SK-MEL-5 (cell line): ENCODE measurements at regions not wholly inside any gene's neighbourhood (a gene's known extent, or its start where the extent isn't known, plus 50 kb on each side); places are given as distances from the start of the nearest gene placed in this dataset.

Source experiments
- DNase-seq: peaks from one replicate; pipeline ENCODE4 v3.0.0-alpha.2; 2016; ENCODE audit warnings: low read depth, low spot score
- in situ Hi-C: cut with HindIII; loops from 2 replicates; pipeline ENCODE4 v1.10.0; 2016; ENCODE audit warnings: low sequenced_read_pairs, high pct_unique_total_duplicates, low pct_unique_long_range_greater_than_20kb

DNA sequence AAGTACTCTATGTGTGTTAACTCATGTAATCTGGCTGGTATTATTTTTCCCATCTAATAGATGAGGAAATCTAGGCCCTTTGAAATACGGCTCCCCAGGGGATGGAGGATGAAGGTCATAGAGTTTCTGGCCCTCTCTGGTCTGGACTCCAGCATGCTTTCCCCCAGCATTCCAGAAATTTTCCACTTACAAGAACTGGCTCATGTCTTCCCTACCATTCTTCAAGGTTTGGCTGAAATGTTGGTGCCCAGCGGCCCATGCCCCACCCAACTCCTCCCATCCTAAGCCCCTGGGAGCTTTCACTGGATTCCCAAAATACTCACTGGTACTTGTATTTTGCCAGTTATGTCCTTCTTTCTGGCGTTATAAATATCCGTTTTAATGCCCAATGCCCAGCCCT lies 237.5 kb upstream of the NLRP1 start:
- in situ Hi-C loops: no loop called here
- DNase-seq: no peak

GRCh38 chr17:5822281-5823060 lies 238.2 kb upstream of the NLRP1 start:
- in situ Hi-C loops: no loop called here
- no peak for DNase-seq

GRCh38 chr17:5823219-5823618 lies 238.9 kb upstream of the NLRP1 start:
- DNase-seq: no peak

GRCh38 chr17:5825717-5826330 lies 241.5 kb upstream of the NLRP1 start:
- peak; percentile 40 for DNase-seq
- in situ Hi-C loops: no loop called here

More at GRCh38 chr17:5823219-5823618, 238.9 kb upstream of the NLRP1 start:
- in situ Hi-C loops: no loop called here

DNA sequence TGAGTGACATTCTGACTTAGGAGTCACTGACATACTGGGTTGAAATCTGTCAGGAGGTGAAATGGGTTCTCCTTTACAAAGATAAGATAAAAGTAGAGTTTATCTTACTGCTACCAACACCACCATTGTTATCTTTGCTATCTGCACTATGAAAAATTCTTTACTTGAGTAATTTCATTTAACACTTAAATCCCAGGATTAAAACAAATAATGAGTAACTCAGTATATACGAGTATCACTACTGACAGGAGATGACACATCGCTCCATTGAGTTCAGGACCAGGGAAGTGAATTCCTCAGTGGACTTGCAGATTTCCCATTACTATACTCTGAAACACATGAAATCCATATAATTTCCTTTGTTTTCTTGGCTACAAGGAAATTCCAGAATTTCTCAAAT lies 242.1 kb upstream of the NLRP1 start:
- no peak for DNase-seq
- in situ Hi-C loops: no loop called here

DNA sequence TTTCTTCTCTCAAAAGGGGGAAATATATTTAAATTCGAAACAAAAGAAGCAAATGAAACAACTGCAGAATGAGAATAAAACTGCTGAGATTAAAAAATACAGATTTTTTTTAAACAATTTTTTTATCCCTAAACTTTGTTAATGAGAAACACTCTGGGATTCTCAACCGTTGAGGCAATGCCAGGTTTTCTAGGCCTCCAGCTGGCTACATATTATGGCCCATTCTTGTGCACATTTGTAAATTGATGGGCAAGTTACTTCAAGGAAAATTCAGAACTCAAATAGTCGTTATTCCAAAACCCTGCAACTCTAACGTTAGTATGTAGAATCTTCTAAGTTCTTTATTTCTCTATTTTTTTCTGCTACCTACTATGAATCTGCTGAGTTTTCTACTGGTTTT lies 239.3 kb upstream of the WSCD1 start:
- in situ Hi-C loops: no loop called here
- no peak for DNase-seq

- DNase-seq: no peak
- in situ Hi-C loops: no loop called here
These were observed 237.3 kb upstream of the WSCD1 start for GRCh38 chr17:5832886-5833285.

DNA sequence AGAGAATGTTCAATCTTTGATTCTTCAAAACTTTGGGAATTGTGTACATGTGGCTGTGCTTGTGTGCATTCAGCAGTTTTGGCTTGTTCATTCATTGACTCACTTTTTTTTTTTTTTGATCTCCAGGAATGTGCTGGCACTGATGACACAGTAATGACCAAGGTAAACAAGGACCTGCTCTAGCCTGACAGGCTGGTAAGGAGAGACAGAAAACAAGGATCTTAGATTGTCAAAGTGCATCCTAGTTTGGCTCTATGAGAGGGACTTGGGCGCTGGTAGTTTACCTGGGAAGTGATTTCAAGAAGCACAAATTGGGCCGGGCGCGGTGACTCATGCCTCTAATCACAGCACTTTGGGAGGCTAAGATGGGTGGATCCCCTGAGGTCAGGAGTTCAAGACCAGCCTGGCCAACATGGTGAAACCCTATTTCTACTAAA lies 233.1 kb upstream of the WSCD1 start:
- DNase-seq: no peak
- in situ Hi-C loops: no loop called here

DNA sequence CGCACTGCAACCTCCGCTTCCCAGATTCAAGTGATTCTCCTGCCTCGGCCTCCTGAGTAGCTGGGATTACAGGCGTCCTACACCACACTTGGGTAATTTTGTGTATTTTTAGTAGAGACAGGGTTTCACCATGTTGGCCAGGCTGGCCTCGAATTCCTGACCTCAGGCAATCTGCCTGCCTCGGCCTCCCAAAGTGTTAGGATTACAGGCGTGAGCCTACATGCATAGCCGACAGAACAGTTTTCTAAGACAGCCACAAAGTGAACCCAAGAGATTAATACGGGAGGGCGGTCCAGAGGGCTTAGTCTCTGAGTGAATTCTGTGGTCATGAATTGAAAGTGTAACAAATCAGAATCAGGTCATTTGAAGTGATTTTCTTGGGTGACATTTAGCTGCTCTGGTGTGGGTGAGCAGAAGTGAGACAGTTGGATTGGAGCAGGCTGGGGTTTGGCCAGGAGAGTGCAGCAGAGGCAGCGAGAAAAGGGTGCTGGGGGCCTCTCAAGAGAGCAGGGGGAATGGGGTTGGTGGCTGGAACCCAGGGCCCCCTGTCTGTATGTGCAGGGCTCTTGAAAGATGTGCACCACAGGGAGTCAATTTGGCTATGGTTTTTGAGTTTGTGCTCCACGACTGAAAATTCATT lies 231.4 kb upstream of the WSCD1 start:
- in situ Hi-C loops: no loop called here
- no peak for DNase-seq

GRCh38 chr17:5840811-5841446 lies 229.2 kb upstream of the WSCD1 start:
- in situ Hi-C loops: no loop called here
- no peak for DNase-seq

DNA sequence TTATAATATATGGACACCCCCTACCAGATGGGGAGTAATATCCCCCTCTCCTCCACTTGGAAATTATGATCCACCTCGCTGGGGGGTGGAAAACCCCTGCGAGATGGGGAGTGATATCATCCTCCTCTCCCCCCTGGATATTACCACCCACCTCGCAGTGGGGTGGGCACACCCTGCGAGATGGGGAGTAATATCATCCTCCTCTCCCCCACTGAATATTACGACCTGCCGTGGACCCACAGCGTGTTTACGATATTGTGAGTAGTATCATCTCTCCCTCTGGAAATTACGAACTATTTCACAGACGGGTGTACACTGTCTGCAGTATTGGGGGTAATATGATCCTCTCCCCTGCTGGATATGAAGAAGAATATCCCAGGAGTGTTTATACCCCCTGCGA lies 228.3 kb upstream of the WSCD1 start:
- no peak for DNase-seq
- in situ Hi-C loops: no loop called here

DNA sequence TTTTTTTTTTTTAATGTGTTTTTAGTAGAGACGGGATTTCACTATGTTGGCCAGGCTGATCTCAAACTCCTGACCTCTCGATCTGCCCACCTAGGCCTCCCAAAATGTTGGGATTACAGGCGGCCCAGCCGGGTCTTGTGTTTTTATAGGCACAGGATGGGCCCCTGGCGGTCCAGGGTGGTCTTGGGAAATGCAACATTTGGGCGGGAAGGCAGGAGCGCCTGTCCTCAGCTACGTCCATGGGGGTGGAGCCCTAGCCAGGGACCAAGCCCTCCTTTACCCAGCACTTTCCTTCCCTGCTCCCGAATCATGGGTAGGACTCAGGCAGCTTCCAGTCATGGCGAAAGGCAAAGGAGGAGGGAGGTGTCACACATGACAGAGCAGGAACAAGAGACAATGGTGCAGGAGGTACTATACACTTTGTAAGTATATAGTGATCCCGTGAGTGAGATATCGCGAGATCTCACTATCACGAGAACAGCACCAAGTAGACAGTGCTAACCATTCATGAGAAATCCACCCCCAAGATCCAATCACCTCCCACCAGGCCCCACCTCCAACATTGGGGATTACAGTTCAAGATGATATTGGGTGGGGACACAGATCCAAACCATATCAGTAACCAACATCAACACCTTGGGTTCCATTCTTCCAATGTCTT lies 226.7 kb upstream of the WSCD1 start:
- no peak for DNase-seq
- in situ Hi-C loops: no loop called here

DNA sequence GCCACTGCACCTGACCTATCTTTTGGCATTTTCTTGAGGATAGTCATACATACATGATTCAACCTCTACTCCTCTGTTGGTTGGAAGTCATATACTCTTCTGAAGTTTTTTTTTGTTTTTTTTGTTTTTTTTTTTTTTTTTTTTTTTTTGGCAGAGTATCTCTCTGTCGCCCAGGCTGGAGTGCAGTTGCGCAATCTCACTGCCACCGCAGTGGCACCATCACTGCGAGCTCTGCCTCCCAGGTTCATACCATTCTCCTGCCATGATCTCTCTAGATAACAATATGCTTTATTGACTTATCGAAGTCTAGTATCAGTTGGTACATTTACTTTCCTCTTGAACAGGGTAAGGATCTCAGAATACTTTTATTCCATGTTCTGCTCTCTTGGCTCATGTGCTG lies 224.2 kb upstream of the WSCD1 start:
- no peak for DNase-seq
- in situ Hi-C loops: no loop called here

GRCh38 chr17:5854871-5855554 lies 215.2 kb upstream of the WSCD1 start:
- DNase-seq: no peak
- in situ Hi-C loops: no loop called here

GRCh38 chr17:5861246-5861645 lies 208.9 kb upstream of the WSCD1 start:
- in situ Hi-C loops: no loop called here
- DNase-seq: no peak

GRCh38 chr17:5861854-5862253 lies 208.3 kb upstream of the WSCD1 start:
- in situ Hi-C loops: no loop called here
- no peak for DNase-seq

DNA sequence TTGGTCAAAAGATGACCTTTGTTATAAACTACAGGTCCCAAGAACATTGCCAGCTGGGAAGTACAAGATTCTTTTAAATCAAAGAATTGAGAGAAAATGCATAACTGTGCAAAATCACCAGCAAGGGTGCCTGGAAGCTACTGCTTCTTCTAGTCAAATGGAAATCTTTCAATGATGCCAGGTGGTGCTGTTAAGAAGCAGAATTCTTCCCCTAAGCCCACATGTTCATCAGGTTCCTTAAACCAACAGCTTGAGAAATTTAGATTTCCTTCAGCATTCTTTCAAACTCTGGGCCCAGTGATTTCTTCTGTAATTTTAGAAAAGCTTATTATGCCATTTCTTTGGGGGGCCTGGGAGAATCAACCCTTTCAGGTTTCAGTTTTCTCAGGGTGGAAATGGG lies 207.8 kb upstream of the WSCD1 start:
- DNase-seq: no peak
- in situ Hi-C loops: no loop called here
